ENCODE measurements at regions not wholly inside any gene's neighbourhood (a gene's known extent, or its start where the extent isn't known, plus 50 kb on each side); places are given as distances from the start of the nearest gene placed in this dataset.

- H4K20me1 ChIP-seq (ENCODE audit: insufficient read depth, low read length): no peaks in the 10 kb centered on the region
- H3K4me1 ChIP-seq (ENCODE audit: insufficient read depth, low read length): no peaks in the 10 kb centered on the region
- no peak overlapping the region for H3K4me3 ChIP-seq (replicated peaks in 1 of 3; ENCODE audit: insufficient read depth in 1 of 3, low read depth in 2 of 3, low read length in 3 of 3)
- no peak overlapping the region for H2AFZ ChIP-seq (ENCODE audit: low read length)
- DNase-seq (ENCODE audit: low spot score) (no peak), ATAC-seq (no peak), FAIRE-seq (no peak)
- H3K36me3 ChIP-seq (replicated peaks in 1 of 2; ENCODE audit: control insufficient read depth in 1 of 2, insufficient read depth in 2 of 2, low read length in 2 of 2): no peaks in the 10 kb centered on the region
- POLR2A ChIA-PET: no interaction called here
- CTCF ChIA-PET (ENCODE audit: low intra/inter-chr PET ratio, low total read pairs): no interaction called here
- H3K9me3 ChIP-seq (ENCODE audit: low read length): peaks cover 56% of the 10 kb centered on the region
- no peak overlapping the region for H3K9ac ChIP-seq (ENCODE audit: insufficient read depth, low read depth, low read length)
- H3K27ac ChIP-seq (ENCODE audit: extremely low read length, insufficient read depth, low read length): no peak overlapping the region
- no peak for TF ChIP-seq POLR2G (IDR thresholded peaks at IDR 0.05; ENCODE audit: low read depth, low read length)
- TF ChIP-seq ZNF101 (CRISPR knock-in tag; IDR thresholded peaks at IDR 0.05; ENCODE audit: borderline replicate concordance, low read depth): no peak
- TF ChIP-seq TFDP2 (CRISPR knock-in tag; IDR thresholded peaks at IDR 0.05): no peak
- TF ChIP-seq ZFP62 (CRISPR knock-in tag; IDR thresholded peaks at IDR 0.05): no peak
- no peak for TF ChIP-seq ZFP36L2 (CRISPR knock-in tag; IDR thresholded peaks at IDR 0.05)
- TF ChIP-seq TFDP1 (CRISPR knock-in tag; IDR thresholded peaks at IDR 0.05; ENCODE audit: borderline replicate concordance): no peak
- no peaks in the 10 kb centered on the region for H3K27me3 ChIP-seq (ENCODE audit: control insufficient read depth in 1 of 2, insufficient read depth in 2 of 2, low read length in 2 of 2)
- no peaks in the 10 kb centered on the region for H3K79me2 ChIP-seq (ENCODE audit: insufficient read depth, low read length)
- H3K4me2 ChIP-seq (ENCODE audit: low read depth, low read length): no peak overlapping the region
- intact Hi-C loops (cut with micrococcal nuclease; ENCODE audit: unreplicated experiment) (no loop called here), in situ Hi-C loops (cut with HindIII; ENCODE audit: extremely low pct_ligation_motif_present, low pct_unique_long_range_greater_than_20kb) (no loop called here)
- no TSS peak for BruUV-seq (replicated peaks)
Measured at GRCh38 chr5:44167540-44167939, 221.7 kb downstream of the FGF10 start.

- 1% methylated on average over 4 of the region's 4 CpGs for WGBS (ENCODE audit: low lambda C conversion rate)
- H2AFZ ChIP-seq (ENCODE audit: low read length): no peak overlapping the region
- no peaks in the 10 kb centered on the region for H3K27me3 ChIP-seq (ENCODE audit: control insufficient read depth in 1 of 2, insufficient read depth in 2 of 2, low read length in 2 of 2)
- H3K79me2 ChIP-seq (ENCODE audit: insufficient read depth, low read length): no peaks in the 10 kb centered on the region
- no peaks in the 10 kb centered on the region for H3K4me1 ChIP-seq (ENCODE audit: insufficient read depth, low read length)
- H3K4me3 ChIP-seq (replicated peaks in 1 of 3; ENCODE audit: insufficient read depth in 1 of 3, low read depth in 2 of 3, low read length in 3 of 3): no peak overlapping the region
- no peak for FAIRE-seq
- CTCF ChIA-PET (ENCODE audit: low intra/inter-chr PET ratio, low total read pairs): no interaction called here
- H3K27ac ChIP-seq (ENCODE audit: extremely low read length, insufficient read depth, low read length): no peak overlapping the region
- no peak for DNase-seq (ENCODE audit: low spot score)
- H3K9me3 ChIP-seq (ENCODE audit: low read length): no peaks in the 10 kb centered on the region
- H3K4me2 ChIP-seq (ENCODE audit: low read depth, low read length): no peak overlapping the region
- no TSS peak for BruUV-seq (replicated peaks)
- in situ Hi-C loops (cut with HindIII; ENCODE audit: extremely low pct_ligation_motif_present, low pct_unique_long_range_greater_than_20kb) (no loop called here), intact Hi-C loops (cut with micrococcal nuclease; ENCODE audit: unreplicated experiment) (no loop called here)
- TF ChIP-seq ARID4A (CRISPR knock-in tag; IDR thresholded peaks at IDR 0.05; ENCODE audit: borderline replicate concordance) (no peak), PRDM15 (CRISPR knock-in tag; IDR thresholded peaks at IDR 0.05) (no peak), IKZF1 (IDR thresholded peaks at IDR 0.05) (no peak)
- H3K9ac ChIP-seq (ENCODE audit: insufficient read depth, low read depth, low read length): no peak overlapping the region
- no peak for ATAC-seq
- POLR2A ChIA-PET: no interaction called here
- H3K36me3 ChIP-seq (replicated peaks in 1 of 2; ENCODE audit: control insufficient read depth in 1 of 2, insufficient read depth in 2 of 2, low read length in 2 of 2): no peaks in the 10 kb centered on the region
- no peaks in the 10 kb centered on the region for H4K20me1 ChIP-seq (ENCODE audit: insufficient read depth, low read length)
Measured at GRCh38 chr5:44160369-44160768, 228.9 kb downstream of the FGF10 start.

Data from HepG2 (cell line).